Mucosa of descending colon (tissue), 3 donors: ENCODE measurements at regions not wholly inside any gene's neighbourhood (a gene's known extent, or its start where the extent isn't known, plus 50 kb on each side); places are given as distances from the start of the nearest gene placed in this dataset.
A peak's percentile ranks its signal among the peaks of the same experiment; 100 is the strongest.

ENCODE experiments used
- ATAC-seq: fragments of 200-7000 bp; cut with Tn5 transposase; one replicate; pipeline ENCODE4 v1.9.1; 2020; ENCODE audit warnings: mild to moderate bottlenecking, moderate library complexity
- DNase-seq, 3 donors: peaks; one replicate each; pipeline ENCODE4 v3.0.0-alpha.2; 2020
- H3K36me3 ChIP-seq: fragments of 200-600 bp; one replicate; pipeline ENCODE4 v1.8.0; 2021; ENCODE audit warnings: low read depth, mild to moderate bottlenecking
- H3K4me1 ChIP-seq: fragments of 200-600 bp; one replicate; pipeline ENCODE4 v1.8.0; 2021; ENCODE audit warnings: low read depth, mild to moderate bottlenecking
- H3K4me3 ChIP-seq: fragments of 200-600 bp; one replicate; pipeline ENCODE4 v1.8.0; 2021; ENCODE audit warnings: mild to moderate bottlenecking
- H3K9me3 ChIP-seq: fragments of 200-600 bp; one replicate; pipeline ENCODE4 v1.8.0; 2021; ENCODE audit warnings: mild to moderate bottlenecking
- intact Hi-C, 2 donors: fragments of 100-400 bp; cut with DNase I in 1 of 2; cut with micrococcal nuclease in 1 of 2; formaldehyde crosslinking; loops; one replicate each; pipeline versions ENCODE4 v1.11.0 to v1.11.1; 2022; cut with DNase I, micrococcal nuclease
- TF ChIP-seq, protein P1 (sequence below): fragments of 200-600 bp; IDR thresholded peaks from one replicate; pipeline ENCODE4 v1.8.0; 2022; ENCODE audit warnings: antibody characterized with exemption, mild to moderate bottlenecking
- donor health status: DM: no; HTN: no; CAD: no; lungs with moderate emphysema.
- donor health status: DM: no; HTN: no; CAD: no.
- donor health status: DM: no; HTN: yes; CAD: no.

- ATAC-seq (no peak), DNase-seq (peak in 1 of 3 donors; percentile 8)
- Histone ChIP-seq H3K9me3 (no peaks in the 10 kb centered on the region), H3K36me3 (no peaks in the 10 kb centered on the region), H3K4me1 (no peaks in the 10 kb centered on the region), H3K4me3 (no peak overlapping the region)
- TF ChIP-seq, protein P1, sequence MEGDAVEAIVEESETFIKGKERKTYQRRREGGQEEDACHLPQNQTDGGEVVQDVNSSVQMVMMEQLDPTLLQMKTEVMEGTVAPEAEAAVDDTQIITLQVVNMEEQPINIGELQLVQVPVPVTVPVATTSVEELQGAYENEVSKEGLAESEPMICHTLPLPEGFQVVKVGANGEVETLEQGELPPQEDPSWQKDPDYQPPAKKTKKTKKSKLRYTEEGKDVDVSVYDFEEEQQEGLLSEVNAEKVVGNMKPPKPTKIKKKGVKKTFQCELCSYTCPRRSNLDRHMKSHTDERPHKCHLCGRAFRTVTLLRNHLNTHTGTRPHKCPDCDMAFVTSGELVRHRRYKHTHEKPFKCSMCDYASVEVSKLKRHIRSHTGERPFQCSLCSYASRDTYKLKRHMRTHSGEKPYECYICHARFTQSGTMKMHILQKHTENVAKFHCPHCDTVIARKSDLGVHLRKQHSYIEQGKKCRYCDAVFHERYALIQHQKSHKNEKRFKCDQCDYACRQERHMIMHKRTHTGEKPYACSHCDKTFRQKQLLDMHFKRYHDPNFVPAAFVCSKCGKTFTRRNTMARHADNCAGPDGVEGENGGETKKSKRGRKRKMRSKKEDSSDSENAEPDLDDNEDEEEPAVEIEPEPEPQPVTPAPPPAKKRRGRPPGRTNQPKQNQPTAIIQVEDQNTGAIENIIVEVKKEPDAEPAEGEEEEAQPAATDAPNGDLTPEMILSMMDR = no peak
- intact Hi-C loops = no loop called here
These were observed 415.4 kb downstream of the BRD1 start for GRCh38 chr22:49412236-49412635.

DNA sequence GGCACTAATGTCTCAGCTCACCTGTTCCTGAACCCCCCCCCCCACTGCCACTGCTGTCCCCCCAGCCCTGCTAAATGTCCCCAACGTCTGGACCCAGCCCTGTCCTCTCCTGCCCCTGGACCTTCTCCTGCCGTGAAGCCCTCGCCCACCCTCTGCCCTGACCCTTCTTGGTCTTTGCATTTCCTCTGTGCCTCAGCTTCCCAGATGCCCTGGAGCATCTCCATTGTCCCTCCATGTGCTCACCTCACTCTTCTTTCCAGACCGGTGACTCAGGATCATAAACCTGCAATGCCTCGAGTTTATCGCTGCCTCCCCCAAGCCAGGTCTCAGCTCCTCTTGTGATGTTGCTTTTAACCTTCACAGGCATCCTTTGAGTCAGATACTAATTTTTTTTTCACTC is 416.4 kb downstream of the BRD1 start:
- TF ChIP-seq, protein P1 = no peak
- no peaks in the 10 kb centered on the region for H3K4me1 ChIP-seq
- intact Hi-C loops = no loop called here
- no peaks in the 10 kb centered on the region for H3K36me3 ChIP-seq
- no peak overlapping the region for H3K4me3 ChIP-seq
- H3K9me3 ChIP-seq = no peaks in the 10 kb centered on the region
- ATAC-seq (no peak), DNase-seq (peak in 1 of 3 donors; percentile 7)

- DNase-seq (no peak), ATAC-seq (no peak)
- intact Hi-C loops = no loop called here
- Histone ChIP-seq H3K9me3 (no peaks in the 10 kb centered on the region), H3K4me1 (no peaks in the 10 kb centered on the region), H3K4me3 (no peak overlapping the region), H3K36me3 (no peaks in the 10 kb centered on the region)
- TF ChIP-seq, protein P1 = no peak
These were observed 419.4 kb downstream of the BRD1 start for GRCh38 chr22:49408102-49408836.

DNA sequence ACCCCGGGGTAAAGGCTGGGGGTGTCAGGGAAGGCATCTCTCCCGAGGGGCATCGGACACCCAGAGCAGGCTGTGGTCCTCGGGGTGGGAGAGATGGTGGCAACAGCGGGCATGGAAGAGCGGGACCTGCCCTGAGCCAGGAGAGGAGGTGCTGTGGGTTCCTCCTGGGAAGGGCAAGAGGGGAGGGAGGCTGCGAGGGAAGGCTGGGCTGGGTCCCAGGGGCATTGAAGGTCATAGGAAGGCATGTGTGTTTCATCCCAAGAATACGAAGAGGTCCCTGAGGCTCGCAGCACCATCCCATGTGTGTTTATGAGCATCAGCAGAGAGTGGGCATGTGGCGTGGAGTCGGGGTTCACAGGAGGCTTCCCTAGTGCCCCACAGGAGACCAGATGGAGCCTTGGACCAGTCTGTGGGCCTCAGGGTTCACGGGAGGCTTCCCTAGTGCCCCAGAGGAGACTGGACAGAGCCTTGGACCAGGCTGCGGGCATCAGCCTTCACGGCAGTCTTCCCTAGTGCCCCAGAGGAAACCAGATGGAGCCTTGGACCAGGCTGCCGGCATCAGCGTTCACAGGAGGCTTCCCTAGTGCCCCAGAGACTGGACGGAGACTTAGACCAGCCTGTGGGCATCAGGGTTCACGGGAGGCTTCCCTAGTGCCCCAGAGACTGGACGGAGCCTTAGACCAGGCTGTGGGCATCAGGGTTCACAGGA is 420.6 kb downstream of the BRD1 start:
- intact Hi-C loops = no loop called here
- ATAC-seq = no peak
- DNase-seq = peak in 1 of 3 donors; percentile 27

DNA sequence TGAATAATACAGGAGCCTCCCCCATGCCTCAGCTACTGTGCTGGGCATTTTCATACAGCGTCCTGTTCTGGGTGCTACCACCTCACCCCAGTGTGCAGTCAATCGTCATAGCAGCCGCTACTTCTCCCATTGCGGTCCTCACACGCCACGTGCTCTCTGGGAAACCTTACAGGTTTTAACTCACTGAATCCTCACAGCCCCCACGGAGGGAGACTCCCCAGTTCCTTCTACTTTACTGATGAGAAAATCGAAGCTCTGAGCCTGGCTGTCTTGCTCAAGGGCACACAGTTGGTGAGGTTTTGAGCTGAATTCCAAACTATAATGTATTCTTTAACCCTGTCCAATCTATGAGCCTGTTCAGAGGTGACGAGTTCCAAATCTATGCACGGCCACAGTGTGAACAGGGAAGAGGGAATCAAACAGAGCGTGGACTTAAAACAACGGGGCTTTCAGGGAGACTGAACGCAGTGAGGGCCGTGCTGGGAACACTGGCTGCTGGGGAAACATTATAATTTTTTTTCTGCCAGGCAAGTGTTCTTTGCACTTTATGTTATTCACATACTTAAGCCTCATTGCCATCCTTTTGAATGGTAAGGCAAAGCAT is 421.5 kb downstream of the BRD1 start:
- no peak for DNase-seq
- no peak for ATAC-seq
- H3K4me3 ChIP-seq = no peak overlapping the region
- TF ChIP-seq, protein P1 = no peak
- H3K36me3 ChIP-seq = no peaks in the 10 kb centered on the region
- no peaks in the 10 kb centered on the region for H3K4me1 ChIP-seq
- intact Hi-C loops = no loop called here
- no peaks in the 10 kb centered on the region for H3K9me3 ChIP-seq

More for the DNA sequence above, 420.6 kb downstream of the BRD1 start:
- Histone ChIP-seq H3K36me3 (no peaks in the 10 kb centered on the region), H3K4me3 (no peak overlapping the region), H3K4me1 (no peaks in the 10 kb centered on the region), H3K9me3 (no peaks in the 10 kb centered on the region)
- TF ChIP-seq, protein P1 = no peak
